IMR-90 (cell line): ENCODE measurements at regions not wholly inside any gene's neighbourhood (a gene's known extent, or its start where the extent isn't known, plus 50 kb on each side); places are given as distances from the start of the nearest gene placed in this dataset.

Experiments
- ATAC-seq: fragments of 200-7000 bp; cut with Tn5 transposase; 2 replicates; pipeline ENCODE4 v1.9.1; 2020; ENCODE audit warnings: low read depth, mild to moderate bottlenecking, moderate library complexity
- BruUV-seq: library from RNA; stranded (reverse); fragments of 400-500 nt; replicated peaks from 2 replicates; lab custom pipeline; 2021; lab: Mats Ljungman, UMichigan
- CTCF ChIA-PET: fragments of 300-600 bp; formaldehyde crosslinking; extraction: SDS; loops from one replicate; lab custom pipeline; 2021; ENCODE audit warnings: antibody characterized with exemption; lab: Yijun Ruan, JAX
- POLR2A ChIA-PET: fragments of 300-600 bp; sonication (Branson Sonifier 250); formaldehyde crosslinking; loops from one replicate; lab custom pipeline; 2022; ENCODE audit warnings: antibody characterized with exemption; ENCODE audit not compliant: unreplicated experiment; lab: Charles Lee
- DNase-seq: peaks from one replicate; pipeline ENCODE4 v3.0.0; 2013
- H2AFZ ChIP-seq: replicated peaks from 2 replicates; pipeline ENCODE3; 2013; ENCODE audit warnings: low read length, mild to moderate bottlenecking; ENCODE audit not compliant: poor library complexity
- H2AK5ac ChIP-seq: 2 replicates; pipeline ENCODE4 v1.6.1; 2013; ENCODE audit warnings: low read depth, low read length, inconsistent platforms
- H2AK9ac ChIP-seq: replicated peaks from 2 replicates; pipeline ENCODE3; 2013; ENCODE audit warnings: mild to moderate bottlenecking, low read depth, low read length, moderate library complexity; ENCODE audit not compliant: poor library complexity
- H2BK120ac ChIP-seq: 2 replicates; pipeline ENCODE4 v1.6.1; 2013; ENCODE audit warnings: low read depth, low read length, inconsistent platforms
- H2BK15ac ChIP-seq: 3 replicates; pipeline ENCODE4 v1.6.1; 2013; ENCODE audit warnings: low read depth, low read length, inconsistent platforms
- H2BK20ac ChIP-seq: 2 replicates; pipeline ENCODE4 v1.6.1; 2013; ENCODE audit warnings: low read depth, mild to moderate bottlenecking, inconsistent platforms, low read length, moderate library complexity
- H2BK5ac ChIP-seq: 2 replicates; pipeline ENCODE4 v1.6.1; 2013; ENCODE audit warnings: mild to moderate bottlenecking, low read depth, low read length, inconsistent platforms; ENCODE audit not compliant: poor library complexity, severe bottlenecking
- H3K14ac ChIP-seq: replicated peaks from 2 replicates; pipeline ENCODE4 v1.6.1; 2013; ENCODE audit warnings: low read depth, low read length, inconsistent platforms
- H3K18ac ChIP-seq: 2 replicates; pipeline ENCODE4 v1.6.1; 2013; ENCODE audit warnings: low read depth, low read length, control low read depth
- H3K23ac ChIP-seq: 2 replicates; pipeline ENCODE4 v1.6.1; 2013; ENCODE audit warnings: low read depth, low read length, inconsistent platforms
- H3K27ac ChIP-seq: 2 replicates; pipeline ENCODE4 v1.5.1; 2013; ENCODE audit warnings: mild to moderate bottlenecking, control low read depth, low read length; ENCODE audit not compliant: insufficient read depth
- H3K27me3 ChIP-seq: 2 replicates; pipeline ENCODE4 v1.6.1; 2013; ENCODE audit warnings: low read length; ENCODE audit not compliant: control insufficient read depth, insufficient read depth
- H3K36me3 ChIP-seq: 2 replicates; pipeline ENCODE4 v1.6.1; 2013; ENCODE audit warnings: low read length, mixed read lengths; ENCODE audit not compliant: control insufficient read depth, insufficient read depth
- H3K4ac ChIP-seq: 2 replicates; pipeline ENCODE4 v1.6.1; 2013; ENCODE audit warnings: low read depth, low read length, inconsistent platforms
- H3K4me1 ChIP-seq: 2 replicates; pipeline ENCODE4 v1.6.1; 2013; ENCODE audit warnings: low read length, mixed read lengths; ENCODE audit not compliant: control insufficient read depth, insufficient read depth
- H3K4me2 ChIP-seq: 2 replicates; pipeline ENCODE4 v1.6.1; 2013; ENCODE audit warnings: low read depth, mild to moderate bottlenecking, control low read depth, low read length, moderate library complexity
- H3K4me3 ChIP-seq: 2 replicates; pipeline ENCODE4 v1.5.1; 2013; ENCODE audit warnings: low read depth, mild to moderate bottlenecking, control low read depth, low read length, moderate library complexity; ENCODE audit not compliant: insufficient read depth
- H3K56ac ChIP-seq: 2 replicates; pipeline ENCODE4 v1.6.1; 2013; ENCODE audit warnings: low read length, inconsistent platforms; ENCODE audit not compliant: insufficient read depth; ENCODE audit errors: extremely low read depth
- H3K79me1 ChIP-seq, 2 experiments: 2 replicates each; pipeline ENCODE4 v1.6.1; 2013; ENCODE audit warnings: low read length in 2 of 2, inconsistent platforms in 1 of 2, low read depth in 1 of 2
- H3K9ac ChIP-seq: 2 replicates; pipeline ENCODE4 v1.6.1; 2013; ENCODE audit warnings: low read depth, low read length, control low read depth
- H3K9me1 ChIP-seq: 2 replicates; pipeline ENCODE4 v1.6.1; 2013; ENCODE audit warnings: low read length, inconsistent platforms; ENCODE audit not compliant: insufficient read depth
- H3K9me3 ChIP-seq: 2 replicates; pipeline ENCODE4 v1.6.1; 2013; ENCODE audit warnings: low read length; ENCODE audit not compliant: control insufficient read depth, insufficient read depth
- H4K20me1 ChIP-seq: 2 replicates; pipeline ENCODE4 v1.6.1; 2013; ENCODE audit warnings: low read length, inconsistent platforms; ENCODE audit not compliant: insufficient read depth
- H4K5ac ChIP-seq: 2 replicates; pipeline ENCODE4 v1.6.1; 2013; ENCODE audit warnings: mild to moderate bottlenecking, low read depth, low read length, control low read depth
- H4K8ac ChIP-seq, 2 experiments: 2 replicates each; pipeline ENCODE4 v1.6.1; 2013; ENCODE audit warnings: low read depth in 2 of 2, low read length in 2 of 2, control low read depth in 1 of 2, inconsistent platforms in 1 of 2
- H4K91ac ChIP-seq: 2 replicates; pipeline ENCODE4 v1.6.1; 2013; ENCODE audit warnings: low read depth, low read length, inconsistent platforms; ENCODE audit not compliant: insufficient read depth
- BHLHE40 ChIP-seq: fragments of 150-350 bp; IDR thresholded peaks from 2 replicates; pipeline ENCODE4 v1.6.1; 2016; ENCODE audit warnings: mild to moderate bottlenecking, low read depth, low read length
- CEBPB ChIP-seq: IDR thresholded peaks from 2 replicates; pipeline ENCODE4 v1.6.1; 2012; ENCODE audit warnings: low read depth, low read length, improper control_type of control experiment
- CHD1 ChIP-seq: IDR thresholded peaks from 2 replicates; pipeline ENCODE4 v1.6.1; 2012; ENCODE audit warnings: low read depth, low read length, improper control_type of control experiment
- FOS ChIP-seq: fragments of 150-350 bp; IDR thresholded peaks from 2 replicates; pipeline ENCODE4 v1.6.1; 2016; ENCODE audit warnings: low read depth, low read length
- MAFK ChIP-seq: IDR thresholded peaks from 2 replicates; pipeline ENCODE4 v1.6.1; 2012; ENCODE audit warnings: low read depth, low read length, improper control_type of control experiment
- MAZ ChIP-seq: IDR thresholded peaks from 2 replicates; pipeline ENCODE4 v1.6.1; 2012; ENCODE audit warnings: low read depth, mild to moderate bottlenecking, low read length, improper control_type of control experiment, moderate library complexity, borderline replicate concordance
- MXI1 ChIP-seq: IDR thresholded peaks from 2 replicates; pipeline ENCODE4 v1.6.1; 2012; ENCODE audit warnings: low read depth, mild to moderate bottlenecking, low read length, moderate library complexity, borderline replicate concordance
- NFE2L2 ChIP-seq: fragments of 150-350 bp; IDR thresholded peaks from 2 replicates; pipeline ENCODE4 v1.6.1; 2016; ENCODE audit warnings: low read depth, mild to moderate bottlenecking, low read length
- POLR2A ChIP-seq: IDR thresholded peaks from 2 replicates; pipeline ENCODE4 v1.6.1; 2012; ENCODE audit warnings: mild to moderate bottlenecking, low read depth, low read length
- RAD21 ChIP-seq: IDR thresholded peaks from 2 replicates; pipeline ENCODE4 v1.6.1; 2012; ENCODE audit warnings: low read length, improper control_type of control experiment
- RCOR1 ChIP-seq: IDR thresholded peaks from 2 replicates; pipeline ENCODE4 v1.6.1; 2012; ENCODE audit warnings: mild to moderate bottlenecking, low read length, improper control_type of control experiment; ENCODE audit not compliant: insufficient replicate concordance
- RFX5 ChIP-seq: IDR thresholded peaks from 2 replicates; pipeline ENCODE4 v1.8.0; 2012; ENCODE audit warnings: low read depth, mild to moderate bottlenecking, low read length, moderate library complexity
- SMC3 ChIP-seq: fragments of 150-350 bp; IDR thresholded peaks from 2 replicates; pipeline ENCODE4 v1.6.1; 2016; ENCODE audit warnings: low read depth, mild to moderate bottlenecking, antibody characterized with exemption, low read length, moderate library complexity
- USF2 ChIP-seq: fragments of 150-350 bp; IDR thresholded peaks from 2 replicates; pipeline ENCODE4 v1.6.1; 2017; ENCODE audit warnings: mild to moderate bottlenecking, antibody characterized with exemption, low read length, low read depth
- dilution Hi-C: fragments of 300-500 bp; cut with HindIII; formaldehyde crosslinking; loops from one replicate; pipeline ENCODE4 v1.14.3; 2018; ENCODE audit warnings: low sequenced_read_pairs; ENCODE audit not compliant: unreplicated experiment
- in situ Hi-C: fragments of 300-500 bp; cut with MboI; formaldehyde crosslinking; loops from 3 replicates; pipeline ENCODE4 v1.14.3; 2019; ENCODE audit warnings: low sequenced_read_pairs, inconsistent platforms, mixed read lengths
- intact Hi-C: fragments of 100-400 bp; cut with micrococcal nuclease; formaldehyde crosslinking; loops from 2 replicates; pipeline ENCODE4 v1.10.0; 2022
- TF ChIP-seq, protein P1 (sequence below): conservative IDR thresholded peaks from 2 replicates; pipeline ENCODE4 v1.5.1; 2012; ENCODE audit warnings: mild to moderate bottlenecking, low read depth, low read length, improper control_type of control experiment
- TF ChIP-seq, protein P2 (sequence below): fragments of 150-350 bp; IDR thresholded peaks from 2 replicates; pipeline ENCODE4 v1.6.1; 2016; ENCODE audit warnings: low read depth, mild to moderate bottlenecking, low read length, moderate library complexity, borderline replicate concordance

- Histone ChIP-seq H3K4me1 (no peaks in the 10 kb centered on the region), H2BK5ac (no peak overlapping the region), H3K9me1 (no peaks in the 10 kb centered on the region), H3K4me3 (no peak overlapping the region), H3K4ac (no peak overlapping the region), H2BK15ac (no peak overlapping the region), H2BK120ac (no peak overlapping the region), H2AFZ (no peak overlapping the region), H3K79me1 (no peaks in the 10 kb centered on the region), H2BK20ac (no peak overlapping the region), H3K9ac (no peak overlapping the region), H2AK9ac (no peak overlapping the region), H3K23ac (no peak overlapping the region), H3K27me3 (no peaks in the 10 kb centered on the region), H3K4me2 (no peak overlapping the region), H3K36me3 (no peaks in the 10 kb centered on the region), H3K18ac (no peak overlapping the region), H2AK5ac (no peak overlapping the region), H4K91ac (no peak overlapping the region), H3K56ac (no peak overlapping the region), H4K5ac (no peak overlapping the region), H3K14ac (no peak overlapping the region), H3K9me3 (no peaks in the 10 kb centered on the region), H3K27ac (no peak overlapping the region), H4K20me1 (no peaks in the 10 kb centered on the region), H4K8ac (no peak overlapping the region)
- ATAC-seq (no peak), DNase-seq (no peak)
- in situ Hi-C loops = no loop called here
- BruUV-seq = no TSS peak
- dilution Hi-C loops = no loop called here
- no peak for TF ChIP-seq BHLHE40
- no peak for TF ChIP-seq MAFK
- TF ChIP-seq MAZ = no peak
- TF ChIP-seq USF2 = no peak
- no peak for TF ChIP-seq RFX5
- no peak for TF ChIP-seq NFE2L2
- no peak for TF ChIP-seq RAD21
- TF ChIP-seq RCOR1 = no peak
- no peak for TF ChIP-seq FOS
- TF ChIP-seq, protein P1, sequence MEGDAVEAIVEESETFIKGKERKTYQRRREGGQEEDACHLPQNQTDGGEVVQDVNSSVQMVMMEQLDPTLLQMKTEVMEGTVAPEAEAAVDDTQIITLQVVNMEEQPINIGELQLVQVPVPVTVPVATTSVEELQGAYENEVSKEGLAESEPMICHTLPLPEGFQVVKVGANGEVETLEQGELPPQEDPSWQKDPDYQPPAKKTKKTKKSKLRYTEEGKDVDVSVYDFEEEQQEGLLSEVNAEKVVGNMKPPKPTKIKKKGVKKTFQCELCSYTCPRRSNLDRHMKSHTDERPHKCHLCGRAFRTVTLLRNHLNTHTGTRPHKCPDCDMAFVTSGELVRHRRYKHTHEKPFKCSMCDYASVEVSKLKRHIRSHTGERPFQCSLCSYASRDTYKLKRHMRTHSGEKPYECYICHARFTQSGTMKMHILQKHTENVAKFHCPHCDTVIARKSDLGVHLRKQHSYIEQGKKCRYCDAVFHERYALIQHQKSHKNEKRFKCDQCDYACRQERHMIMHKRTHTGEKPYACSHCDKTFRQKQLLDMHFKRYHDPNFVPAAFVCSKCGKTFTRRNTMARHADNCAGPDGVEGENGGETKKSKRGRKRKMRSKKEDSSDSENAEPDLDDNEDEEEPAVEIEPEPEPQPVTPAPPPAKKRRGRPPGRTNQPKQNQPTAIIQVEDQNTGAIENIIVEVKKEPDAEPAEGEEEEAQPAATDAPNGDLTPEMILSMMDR = no peak
- TF ChIP-seq MXI1 = no peak
- TF ChIP-seq CEBPB = no peak
- TF ChIP-seq CHD1 = no peak
- TF ChIP-seq POLR2A = no peak
- TF ChIP-seq, protein P2, sequence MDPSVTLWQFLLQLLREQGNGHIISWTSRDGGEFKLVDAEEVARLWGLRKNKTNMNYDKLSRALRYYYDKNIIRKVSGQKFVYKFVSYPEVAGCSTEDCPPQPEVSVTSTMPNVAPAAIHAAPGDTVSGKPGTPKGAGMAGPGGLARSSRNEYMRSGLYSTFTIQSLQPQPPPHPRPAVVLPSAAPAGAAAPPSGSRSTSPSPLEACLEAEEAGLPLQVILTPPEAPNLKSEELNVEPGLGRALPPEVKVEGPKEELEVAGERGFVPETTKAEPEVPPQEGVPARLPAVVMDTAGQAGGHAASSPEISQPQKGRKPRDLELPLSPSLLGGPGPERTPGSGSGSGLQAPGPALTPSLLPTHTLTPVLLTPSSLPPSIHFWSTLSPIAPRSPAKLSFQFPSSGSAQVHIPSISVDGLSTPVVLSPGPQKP = no peak
- TF ChIP-seq SMC3 = no peak
- POLR2A ChIA-PET = no interaction called here
- intact Hi-C loops = no loop called here
- CTCF ChIA-PET = interaction anchor here (0.7 to 1.1 kb wide), 2 partner anchors 8 to 22 kb away, joined by 3 read pairs; no protein-coding TSS in a partner anchor
Observed at GRCh38 chr6:139685009-139685408, 310.6 kb upstream of the CITED2 start.
